ENCODE measurements at regions not wholly inside any gene's neighbourhood (a gene's known extent, or its start where the extent isn't known, plus 50 kb on each side); places are given as distances from the start of the nearest gene placed in this dataset.

- TF ChIP-seq CTCF (IDR thresholded peaks at IDR 0.05; ENCODE audit: borderline replicate concordance, extremely low read depth, low read length, poor library complexity, severe bottlenecking) (no peak), EZH2 (IDR thresholded peaks at IDR 0.05; ENCODE audit: borderline replicate concordance, low read depth, low read length, severe bottlenecking) (no peak)
Measured at GRCh38 chr18:64210401-64210949, 61.6 kb upstream of the LINC00305 start.

Measured in DND-41 (cell line).